ENCODE measurements at regions not wholly inside any gene's neighbourhood (a gene's known extent, or its start where the extent isn't known, plus 50 kb on each side); places are given as distances from the start of the nearest gene placed in this dataset.

DNA sequence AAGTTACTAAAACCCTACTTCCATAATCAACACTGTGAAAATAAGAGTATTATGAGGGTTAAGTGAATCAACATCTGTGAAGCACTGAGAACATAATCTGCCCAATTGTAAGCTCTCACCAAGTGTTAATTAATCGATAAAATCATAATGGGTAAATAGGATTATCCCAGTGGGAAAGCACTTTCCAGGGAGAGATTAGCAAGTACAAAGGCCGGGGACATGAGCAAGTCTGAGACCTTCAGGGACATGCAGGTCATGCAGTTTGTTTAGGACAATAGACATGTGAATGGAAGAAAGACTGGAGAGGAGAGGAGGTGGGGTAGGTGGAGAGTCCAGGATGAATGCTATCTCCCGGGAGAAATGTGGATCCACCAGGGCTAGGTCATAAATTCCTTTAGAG lies 57.8 kb upstream of the FIBIN start:
- TF ChIP-seq, protein P1, sequence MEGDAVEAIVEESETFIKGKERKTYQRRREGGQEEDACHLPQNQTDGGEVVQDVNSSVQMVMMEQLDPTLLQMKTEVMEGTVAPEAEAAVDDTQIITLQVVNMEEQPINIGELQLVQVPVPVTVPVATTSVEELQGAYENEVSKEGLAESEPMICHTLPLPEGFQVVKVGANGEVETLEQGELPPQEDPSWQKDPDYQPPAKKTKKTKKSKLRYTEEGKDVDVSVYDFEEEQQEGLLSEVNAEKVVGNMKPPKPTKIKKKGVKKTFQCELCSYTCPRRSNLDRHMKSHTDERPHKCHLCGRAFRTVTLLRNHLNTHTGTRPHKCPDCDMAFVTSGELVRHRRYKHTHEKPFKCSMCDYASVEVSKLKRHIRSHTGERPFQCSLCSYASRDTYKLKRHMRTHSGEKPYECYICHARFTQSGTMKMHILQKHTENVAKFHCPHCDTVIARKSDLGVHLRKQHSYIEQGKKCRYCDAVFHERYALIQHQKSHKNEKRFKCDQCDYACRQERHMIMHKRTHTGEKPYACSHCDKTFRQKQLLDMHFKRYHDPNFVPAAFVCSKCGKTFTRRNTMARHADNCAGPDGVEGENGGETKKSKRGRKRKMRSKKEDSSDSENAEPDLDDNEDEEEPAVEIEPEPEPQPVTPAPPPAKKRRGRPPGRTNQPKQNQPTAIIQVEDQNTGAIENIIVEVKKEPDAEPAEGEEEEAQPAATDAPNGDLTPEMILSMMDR (IDR thresholded peaks at IDR 0.05), result no peak
- TF ChIP-seq POLR2A (IDR thresholded peaks at IDR 0.05), result no peak

All from body of pancreas (tissue), 4 donors.